ENCODE measurements at regions not wholly inside any gene's neighbourhood (a gene's known extent, or its start where the extent isn't known, plus 50 kb on each side); places are given as distances from the start of the nearest gene placed in this dataset.
"Not testable (repeated sequence)": the region's sequence is repeated elsewhere in the genome, so short reads cannot be mapped to it uniquely, and the experiment has no call there.

DNA sequence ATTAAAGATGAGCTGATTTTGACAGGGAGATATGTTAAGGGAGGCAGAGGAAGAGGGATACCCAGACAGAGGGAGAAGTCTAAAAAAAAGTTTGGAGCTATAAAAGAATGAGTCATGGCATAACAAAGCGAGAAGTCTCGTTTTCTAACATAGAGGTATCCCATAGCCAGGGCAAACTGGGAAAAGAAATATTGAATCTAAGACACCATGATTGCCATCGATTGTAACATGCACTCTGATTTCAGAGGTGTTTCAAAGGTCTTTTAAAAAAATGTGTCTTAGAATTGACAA, 110.7 kb downstream of the MDH1 start:
- Mint-ChIP-seq H3K4me1 (ENCODE audit: unreplicated experiment) (peaks cover 6% of the 10 kb centered on the region), H3K27ac (ENCODE audit: unreplicated experiment) (no peak overlapping the region), H3K9me3 (ENCODE audit: unreplicated experiment) (no peaks in the 10 kb centered on the region), H3K4me3 (ENCODE audit: unreplicated experiment) (no peak overlapping the region), H3K36me3 (ENCODE audit: low read depth, unreplicated experiment) (no peaks in the 10 kb centered on the region), H3K27me3 (ENCODE audit: unreplicated experiment) (no peaks in the 10 kb centered on the region)
- no peak for DNase-seq (ENCODE audit: low spot score)
- TF ChIP-seq, protein P1, sequence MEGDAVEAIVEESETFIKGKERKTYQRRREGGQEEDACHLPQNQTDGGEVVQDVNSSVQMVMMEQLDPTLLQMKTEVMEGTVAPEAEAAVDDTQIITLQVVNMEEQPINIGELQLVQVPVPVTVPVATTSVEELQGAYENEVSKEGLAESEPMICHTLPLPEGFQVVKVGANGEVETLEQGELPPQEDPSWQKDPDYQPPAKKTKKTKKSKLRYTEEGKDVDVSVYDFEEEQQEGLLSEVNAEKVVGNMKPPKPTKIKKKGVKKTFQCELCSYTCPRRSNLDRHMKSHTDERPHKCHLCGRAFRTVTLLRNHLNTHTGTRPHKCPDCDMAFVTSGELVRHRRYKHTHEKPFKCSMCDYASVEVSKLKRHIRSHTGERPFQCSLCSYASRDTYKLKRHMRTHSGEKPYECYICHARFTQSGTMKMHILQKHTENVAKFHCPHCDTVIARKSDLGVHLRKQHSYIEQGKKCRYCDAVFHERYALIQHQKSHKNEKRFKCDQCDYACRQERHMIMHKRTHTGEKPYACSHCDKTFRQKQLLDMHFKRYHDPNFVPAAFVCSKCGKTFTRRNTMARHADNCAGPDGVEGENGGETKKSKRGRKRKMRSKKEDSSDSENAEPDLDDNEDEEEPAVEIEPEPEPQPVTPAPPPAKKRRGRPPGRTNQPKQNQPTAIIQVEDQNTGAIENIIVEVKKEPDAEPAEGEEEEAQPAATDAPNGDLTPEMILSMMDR (IDR thresholded peaks at IDR 0.05; ENCODE audit: unreplicated experiment): no peak

DNA sequence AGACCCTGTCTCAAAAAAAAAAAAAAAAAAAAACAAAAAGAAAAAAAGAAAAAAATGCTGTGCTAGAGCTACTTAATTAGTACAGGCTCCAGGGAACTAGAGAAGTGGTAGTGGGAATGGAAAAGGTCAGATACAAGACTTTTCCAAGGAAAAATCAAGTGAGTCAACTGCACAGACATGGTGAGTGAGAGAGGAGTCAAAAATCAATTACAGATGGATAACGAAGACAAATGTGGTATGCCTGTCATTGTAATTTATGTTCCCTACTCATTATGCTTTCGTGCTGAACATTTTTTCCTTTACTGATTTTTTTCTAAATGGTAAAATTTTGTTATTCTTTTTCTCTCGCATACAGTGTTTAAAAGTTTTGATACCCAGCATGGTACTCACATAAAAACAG, 111.5 kb downstream of the MDH1 start:
- TF ChIP-seq, protein P1 (IDR thresholded peaks at IDR 0.05; ENCODE audit: unreplicated experiment): no peak
- no peak overlapping the region for H3K4me3 Mint-ChIP-seq (ENCODE audit: unreplicated experiment)
- no peak overlapping the region for H3K27ac Mint-ChIP-seq (ENCODE audit: unreplicated experiment)
- no peaks in the 10 kb centered on the region for H3K9me3 Mint-ChIP-seq (ENCODE audit: unreplicated experiment)
- no peak for DNase-seq (ENCODE audit: low spot score)
- no peaks in the 10 kb centered on the region for H3K36me3 Mint-ChIP-seq (ENCODE audit: low read depth, unreplicated experiment)
- peaks cover 6% of the 10 kb centered on the region for H3K4me1 Mint-ChIP-seq (ENCODE audit: unreplicated experiment)
- no peaks in the 10 kb centered on the region for H3K27me3 Mint-ChIP-seq (ENCODE audit: unreplicated experiment)

DNA sequence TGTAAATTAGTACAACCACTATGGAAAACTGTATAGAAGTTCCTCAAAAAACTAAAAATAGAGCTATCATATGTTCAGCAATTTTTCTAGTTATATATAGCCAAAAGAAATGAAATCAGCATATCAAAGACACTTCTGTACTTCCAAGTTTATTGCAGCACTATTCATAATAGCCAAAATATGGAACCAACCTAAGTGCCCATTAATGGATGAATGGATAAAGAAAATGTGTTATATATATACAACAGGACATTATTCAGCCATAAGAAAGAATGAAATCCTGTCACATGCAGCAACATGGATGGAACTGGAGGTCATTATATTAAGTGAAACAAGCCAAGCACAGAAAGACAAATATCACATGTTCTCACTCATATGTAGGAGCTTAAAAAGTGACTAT, 112.6 kb downstream of the MDH1 start:
- no peak for DNase-seq (ENCODE audit: low spot score)
- TF ChIP-seq, protein P1 (IDR thresholded peaks at IDR 0.05; ENCODE audit: unreplicated experiment): no peak
- Mint-ChIP-seq H3K9me3 (ENCODE audit: unreplicated experiment) (no peaks in the 10 kb centered on the region), H3K27ac (ENCODE audit: unreplicated experiment) (no peak overlapping the region), H3K4me1 (ENCODE audit: unreplicated experiment) (peaks cover 6% of the 10 kb centered on the region), H3K27me3 (ENCODE audit: unreplicated experiment) (no peaks in the 10 kb centered on the region), H3K4me3 (ENCODE audit: unreplicated experiment) (no peak overlapping the region), H3K36me3 (ENCODE audit: low read depth, unreplicated experiment) (no peaks in the 10 kb centered on the region)

DNA sequence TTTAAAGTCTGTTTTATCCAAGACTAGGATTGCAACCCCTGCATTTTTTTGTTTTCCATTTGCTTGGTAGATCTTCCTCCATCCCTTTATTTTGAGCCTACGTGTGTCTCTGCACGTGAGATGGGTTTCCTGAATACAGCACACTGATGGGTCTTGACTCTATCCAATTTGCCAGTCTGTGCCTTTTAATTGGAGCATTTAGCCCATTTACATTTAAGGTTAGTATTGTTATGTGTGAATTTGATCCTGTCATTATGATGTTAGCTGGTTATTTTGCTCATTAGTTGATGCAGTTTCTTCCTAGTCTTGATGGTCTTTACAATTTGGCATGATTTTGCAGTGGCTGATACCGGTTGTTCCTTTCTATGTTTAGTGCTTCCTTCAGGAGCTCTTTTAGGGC, 117.3 kb downstream of the MDH1 start:
- H3K9me3 Mint-ChIP-seq (ENCODE audit: unreplicated experiment); H3K36me3 Mint-ChIP-seq (ENCODE audit: low read depth, unreplicated experiment); H3K27ac Mint-ChIP-seq (ENCODE audit: unreplicated experiment); DNase-seq (ENCODE audit: low spot score); H3K4me3 Mint-ChIP-seq (ENCODE audit: unreplicated experiment); H3K4me1 Mint-ChIP-seq (ENCODE audit: unreplicated experiment); H3K27me3 Mint-ChIP-seq (ENCODE audit: unreplicated experiment): not testable (repeated sequence)

DNA sequence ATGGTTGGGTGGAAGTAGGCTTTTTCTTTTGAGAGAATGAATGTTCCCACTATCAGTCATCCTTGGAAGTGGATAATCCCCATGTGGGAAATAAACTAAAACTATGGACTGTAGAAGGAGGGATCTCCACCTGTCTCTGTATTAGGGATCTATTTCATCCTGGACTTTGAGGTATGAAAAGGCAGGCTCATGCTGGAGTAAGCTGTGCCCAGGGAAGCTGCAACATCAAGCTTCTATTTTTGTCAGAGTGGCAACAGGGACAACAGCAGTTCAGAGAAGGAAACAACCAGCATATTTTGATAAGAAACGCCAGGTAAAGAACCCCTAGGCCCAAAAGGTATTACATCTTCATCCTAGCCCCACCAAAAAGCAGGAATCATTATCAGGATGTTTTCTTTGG, 122.0 kb downstream of the MDH1 start:
- no peak overlapping the region for H3K27ac Mint-ChIP-seq (ENCODE audit: unreplicated experiment)
- H3K36me3 Mint-ChIP-seq (ENCODE audit: low read depth, unreplicated experiment): no peaks in the 10 kb centered on the region
- no peak for DNase-seq (ENCODE audit: low spot score)
- H3K4me3 Mint-ChIP-seq (ENCODE audit: unreplicated experiment): no peak overlapping the region
- TF ChIP-seq, protein P1 (IDR thresholded peaks at IDR 0.05; ENCODE audit: unreplicated experiment): no peak
- H3K27me3 Mint-ChIP-seq (ENCODE audit: unreplicated experiment): no peaks in the 10 kb centered on the region
- peaks cover 2% of the 10 kb centered on the region for H3K4me1 Mint-ChIP-seq (ENCODE audit: unreplicated experiment)
- H3K9me3 Mint-ChIP-seq (ENCODE audit: unreplicated experiment): peaks cover 6% of the 10 kb centered on the region

DNA sequence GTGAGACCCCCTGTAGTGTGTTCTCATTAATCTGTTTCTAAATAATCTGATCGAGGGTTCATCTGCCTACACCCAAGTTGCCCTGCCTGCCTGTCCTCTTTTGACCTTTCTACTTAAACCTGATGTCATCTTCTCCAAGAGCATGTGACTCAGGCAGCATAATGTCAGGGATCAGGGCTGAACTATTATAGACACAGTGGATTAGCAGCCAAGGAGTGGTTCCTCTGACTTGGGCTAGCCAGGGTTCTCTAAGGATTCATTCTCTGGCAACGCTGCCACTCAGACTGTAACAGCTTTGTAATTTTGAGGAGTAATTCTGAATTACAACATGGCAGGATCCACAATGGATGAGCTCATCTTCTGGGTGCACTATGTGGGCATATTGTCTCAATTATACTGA, 124.0 kb downstream of the MDH1 start:
- H3K36me3 Mint-ChIP-seq (ENCODE audit: low read depth, unreplicated experiment): no peaks in the 10 kb centered on the region
- peaks cover 3% of the 10 kb centered on the region for H3K4me1 Mint-ChIP-seq (ENCODE audit: unreplicated experiment)
- DNase-seq (ENCODE audit: low spot score): no peak
- TF ChIP-seq, protein P1 (IDR thresholded peaks at IDR 0.05; ENCODE audit: unreplicated experiment): no peak
- H3K4me3 Mint-ChIP-seq (ENCODE audit: unreplicated experiment): no peak overlapping the region
- no peaks in the 10 kb centered on the region for H3K9me3 Mint-ChIP-seq (ENCODE audit: unreplicated experiment)
- no peak overlapping the region for H3K27ac Mint-ChIP-seq (ENCODE audit: unreplicated experiment)
- no peaks in the 10 kb centered on the region for H3K27me3 Mint-ChIP-seq (ENCODE audit: unreplicated experiment)

All from endothelial cell (in vitro differentiated cells).